ENCODE measurements at regions not wholly inside any gene's neighbourhood (a gene's known extent, or its start where the extent isn't known, plus 50 kb on each side); places are given as distances from the start of the nearest gene placed in this dataset.
"Not testable (repeated sequence)": the region's sequence is repeated elsewhere in the genome, so short reads cannot be mapped to it uniquely, and the experiment has no call there.

DNA sequence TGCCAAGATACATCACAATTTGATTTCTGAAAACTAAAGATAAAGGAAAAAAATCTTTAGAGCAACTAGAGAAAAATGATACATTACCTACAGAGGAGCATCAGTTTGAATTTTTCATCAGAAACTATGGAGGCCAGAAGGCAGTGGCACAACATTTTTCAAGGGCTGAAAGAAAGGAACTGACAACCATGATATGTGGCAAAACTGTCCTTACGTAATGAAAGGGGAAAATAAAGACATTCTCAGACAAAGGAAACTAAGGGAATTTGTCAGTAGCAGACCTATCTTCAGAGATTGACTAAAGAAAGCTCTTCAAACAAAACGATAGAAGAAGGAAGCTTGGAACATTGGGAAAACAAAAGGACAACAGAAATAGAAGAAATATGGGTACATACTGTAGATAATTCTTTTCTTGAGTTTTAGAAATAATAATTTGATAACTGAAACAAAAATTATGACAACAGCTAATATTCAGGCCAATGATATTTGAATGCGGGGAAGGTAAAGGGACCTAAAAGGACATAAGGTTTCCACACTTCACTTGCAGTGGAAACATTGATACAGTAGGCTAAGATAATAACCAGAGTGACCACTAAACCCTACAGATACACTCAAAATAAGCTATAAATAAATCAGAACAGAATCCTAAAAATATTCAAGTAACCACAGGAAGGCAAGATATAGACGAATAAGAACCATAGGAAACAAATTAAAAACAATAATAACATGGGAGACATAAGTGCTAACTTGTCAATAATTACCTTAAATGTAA, 70.0 kb upstream of the NPAS2 start:
- intact Hi-C loops (cut with micrococcal nuclease; ENCODE audit: unreplicated experiment) (loop anchor here (2.0 kb wide), 1 partner anchor 19 kb away; no protein-coding TSS in a partner anchor), in situ Hi-C loops (cut with MboI) (no loop called here)
- no peak overlapping the region for H3K27ac ChIP-seq (ENCODE audit: control insufficient read depth, insufficient read depth)
- ChIA-PET CTCF (no interaction called here), RAD21 (ENCODE audit: unreplicated experiment) (interaction anchor here (0.7 kb wide), 1 partner anchor 23 kb away, joined by 3 read pairs; no protein-coding TSS in a partner anchor), SMC1A (ENCODE audit: uncharacterized antibody, unreplicated experiment) (no interaction called here), POLR2A (no interaction called here)
- no peak overlapping the region for H3K4me3 ChIP-seq
- no peak overlapping the region for H3K4me2 ChIP-seq (ENCODE audit: control insufficient read depth, insufficient read depth)
- no peak for TF ChIP-seq MYC (IDR thresholded peaks at IDR 0.05; ENCODE audit: insufficient read depth, insufficient read length, insufficient replicate concordance, low read length, severe bottlenecking)
- no peak for TF ChIP-seq NRF1 (conservative IDR thresholded peaks at IDR 0.05; ENCODE audit: low read depth, low read length)
- BruUV-seq (replicated peaks): no TSS peak
- H4K20me1 ChIP-seq (ENCODE audit: control insufficient read depth, insufficient read depth): no peaks in the 10 kb centered on the region
- H3K4me1 ChIP-seq (ENCODE audit: control insufficient read depth, insufficient read depth, low read length): no peaks in the 10 kb centered on the region
- no peaks in the 10 kb centered on the region for H3K9me3 ChIP-seq (replicated peaks; ENCODE audit: control insufficient read depth, insufficient read depth, low read length)
- DNase-seq (ENCODE audit: low read depth, low spot score) (no peak), ATAC-seq (no peak), FAIRE-seq (no peak)
- no peak overlapping the region for H3K9ac ChIP-seq (ENCODE audit: control insufficient read depth, insufficient read depth, low read length)
- H3K27me3 ChIP-seq (replicated peaks in 1 of 2; ENCODE audit: control insufficient read depth in 2 of 2, insufficient read depth in 2 of 2, low read length in 1 of 2): no peaks in the 10 kb centered on the region; a peak in 1 of 4 replicates
- 37% methylated on average over 4 of the region's 4 CpGs for WGBS (ENCODE audit: insufficient coverage, insufficient replicate concordance, low lambda C conversion rate, missing lambda C conversion rate)
- H2AFZ ChIP-seq (ENCODE audit: control insufficient read depth, low read depth, low read length): no peak overlapping the region
- no peaks in the 10 kb centered on the region for H3K36me3 ChIP-seq (ENCODE audit: control insufficient read depth in 2 of 2, insufficient read depth in 2 of 2, low read length in 1 of 2)
- no peaks in the 10 kb centered on the region for H3K79me2 ChIP-seq (ENCODE audit: control insufficient read depth, insufficient read depth, low read length)

DNA sequence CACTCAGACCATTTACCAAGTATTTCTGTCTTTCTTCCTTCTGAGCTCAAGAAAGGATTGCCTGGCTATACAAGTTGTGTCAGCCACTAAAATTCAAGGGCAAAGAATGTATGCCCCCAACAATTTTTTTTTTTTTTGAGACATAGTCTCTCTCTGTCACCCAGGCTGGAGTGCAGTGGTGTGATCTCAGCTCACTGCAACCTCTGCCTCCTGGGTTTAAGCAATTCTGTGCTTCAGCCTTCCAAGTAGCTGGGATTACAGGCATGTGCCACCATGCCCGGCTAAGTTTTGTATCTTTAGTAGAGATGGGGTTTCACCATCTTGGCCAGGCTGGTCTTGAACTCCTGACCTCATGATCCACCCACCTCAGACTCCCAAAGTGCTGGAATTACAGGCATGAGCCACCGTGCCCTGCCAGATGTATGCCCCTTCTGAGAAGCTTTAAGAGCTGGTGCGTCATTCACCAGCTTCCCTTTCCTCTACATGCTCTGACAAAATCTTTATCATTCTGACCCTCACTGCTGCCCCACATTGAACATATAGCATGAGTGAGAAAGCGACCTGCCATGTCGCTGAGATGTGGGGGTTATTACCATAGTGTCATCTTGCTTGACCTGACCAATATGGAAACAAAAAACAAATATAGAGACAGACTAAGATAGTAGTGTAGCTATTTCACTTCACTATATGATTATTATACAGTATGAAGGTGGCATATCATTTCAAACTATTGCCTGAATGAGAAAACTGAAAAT, 67.9 kb upstream of the NPAS2 start:
- 5% methylated on average over 5 of the region's 5 CpGs for WGBS (ENCODE audit: insufficient coverage, insufficient replicate concordance, low lambda C conversion rate, missing lambda C conversion rate)
- H2AFZ ChIP-seq (ENCODE audit: control insufficient read depth, low read depth, low read length); H3K4me3 ChIP-seq; H3K27ac ChIP-seq (ENCODE audit: control insufficient read depth, insufficient read depth); BruUV-seq (replicated peaks); H3K27me3 ChIP-seq (replicated peaks in 1 of 2; ENCODE audit: control insufficient read depth in 2 of 2, insufficient read depth in 2 of 2, low read length in 1 of 2); H3K9ac ChIP-seq (ENCODE audit: control insufficient read depth, insufficient read depth, low read length); POLR2A ChIA-PET; H3K79me2 ChIP-seq (ENCODE audit: control insufficient read depth, insufficient read depth, low read length); RAD21 ChIA-PET (ENCODE audit: unreplicated experiment); DNase-seq (ENCODE audit: low read depth, low spot score); FAIRE-seq; H3K36me3 ChIP-seq (ENCODE audit: control insufficient read depth in 2 of 2, insufficient read depth in 2 of 2, low read length in 1 of 2); H3K4me2 ChIP-seq (ENCODE audit: control insufficient read depth, insufficient read depth); H3K9me3 ChIP-seq (replicated peaks; ENCODE audit: control insufficient read depth, insufficient read depth, low read length); H4K20me1 ChIP-seq (ENCODE audit: control insufficient read depth, insufficient read depth); H3K4me1 ChIP-seq (ENCODE audit: control insufficient read depth, insufficient read depth, low read length); ATAC-seq; in situ Hi-C loops (cut with MboI): not testable (repeated sequence)
- ChIA-PET SMC1A (ENCODE audit: uncharacterized antibody, unreplicated experiment) (interaction anchor here (0.6 to 1.3 kb wide), 2 partner anchors 13 to 14 kb away, joined by 3 to 5 read pairs; no protein-coding TSS in a partner anchor), CTCF (interaction anchor here (0.6 kb wide), 1 partner anchor 80 kb away, joined by 3 read pairs; no protein-coding TSS in a partner anchor)
- intact Hi-C loops (cut with micrococcal nuclease; ENCODE audit: unreplicated experiment): loop anchor here (2.0 kb wide), 1 partner anchor 21 kb away; no protein-coding TSS in a partner anchor

All from GM12878 (cell line).